Tibial nerve (tissue), 4 donors: ENCODE measurements at regions not wholly inside any gene's neighbourhood (a gene's known extent, or its start where the extent isn't known, plus 50 kb on each side); places are given as distances from the start of the nearest gene placed in this dataset.

Experiments
- EP300 ChIP-seq, 2 donors: sonication (generic); formaldehyde crosslinking; IDR thresholded peaks; one replicate each; pipeline ENCODE4 v1.6.1; 2017; ENCODE audit warnings: antibody characterized with exemption in 2 of 2, mild to moderate bottlenecking in 1 of 2
- TF ChIP-seq, protein P1 (sequence below), 5 experiments: fragments of 200-600 bp in 3 of 5; fragments of 450-650 bp in 2 of 5; sonication (generic) in 3 of 5; IDR thresholded peaks; one replicate each; pipeline ENCODE4 v1.5.1; 2016 to 2019; ENCODE audit warnings: antibody characterized with exemption in 5 of 5, mild to moderate bottlenecking in 3 of 5, moderate library complexity in 2 of 5

- TF ChIP-seq, protein P1, sequence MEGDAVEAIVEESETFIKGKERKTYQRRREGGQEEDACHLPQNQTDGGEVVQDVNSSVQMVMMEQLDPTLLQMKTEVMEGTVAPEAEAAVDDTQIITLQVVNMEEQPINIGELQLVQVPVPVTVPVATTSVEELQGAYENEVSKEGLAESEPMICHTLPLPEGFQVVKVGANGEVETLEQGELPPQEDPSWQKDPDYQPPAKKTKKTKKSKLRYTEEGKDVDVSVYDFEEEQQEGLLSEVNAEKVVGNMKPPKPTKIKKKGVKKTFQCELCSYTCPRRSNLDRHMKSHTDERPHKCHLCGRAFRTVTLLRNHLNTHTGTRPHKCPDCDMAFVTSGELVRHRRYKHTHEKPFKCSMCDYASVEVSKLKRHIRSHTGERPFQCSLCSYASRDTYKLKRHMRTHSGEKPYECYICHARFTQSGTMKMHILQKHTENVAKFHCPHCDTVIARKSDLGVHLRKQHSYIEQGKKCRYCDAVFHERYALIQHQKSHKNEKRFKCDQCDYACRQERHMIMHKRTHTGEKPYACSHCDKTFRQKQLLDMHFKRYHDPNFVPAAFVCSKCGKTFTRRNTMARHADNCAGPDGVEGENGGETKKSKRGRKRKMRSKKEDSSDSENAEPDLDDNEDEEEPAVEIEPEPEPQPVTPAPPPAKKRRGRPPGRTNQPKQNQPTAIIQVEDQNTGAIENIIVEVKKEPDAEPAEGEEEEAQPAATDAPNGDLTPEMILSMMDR (IDR thresholded peaks at IDR 0.05): no peak
- TF ChIP-seq EP300 (IDR thresholded peaks at IDR 0.05): no peak
These were observed 76.7 kb upstream of the MBNL1 start for GRCh38 chr3:152192050-152192449.
